Keratinocyte (primary cell): ENCODE measurements at regions not wholly inside any gene's neighbourhood (a gene's known extent, or its start where the extent isn't known, plus 50 kb on each side); places are given as distances from the start of the nearest gene placed in this dataset.

Experiments used
- DNase-seq: peaks from one replicate; pipeline ENCODE4 v3.0.0-alpha.2; 2011; ENCODE audit warnings: low read depth, missing footprints, low spot score
- FAIRE-seq: peaks from 2 replicates; lab custom pipeline; 2011; peaks lifted over from hg19 to GRCh38; lab: Jason Lieb, UNC
- H2AFZ ChIP-seq: 2 replicates; pipeline ENCODE4 v1.6.0; 2012; ENCODE audit warnings: low read length, control low read depth, inconsistent platforms; ENCODE audit not compliant: control insufficient read depth
- H3K27ac ChIP-seq: 2 replicates; pipeline ENCODE4 v1.5.1; 2011; ENCODE audit warnings: low read length; ENCODE audit not compliant: control insufficient read depth, insufficient read depth
- H3K27me3 ChIP-seq: 3 replicates; pipeline ENCODE4 v1.6.0; 2011; ENCODE audit warnings: low read length; ENCODE audit not compliant: control insufficient read depth, insufficient read depth; ENCODE audit errors: extremely low read depth
- H3K36me3 ChIP-seq, 2 experiments: 2 replicates in 1 of 2; 3 replicates in 1 of 2; pipeline ENCODE4 v1.5.1; 2011; ENCODE audit warnings: low read length in 2 of 2, mild to moderate bottlenecking in 1 of 2; ENCODE audit not compliant: control insufficient read depth in 2 of 2, insufficient read depth in 2 of 2; ENCODE audit errors: extremely low read depth in 1 of 2
- H3K4me1 ChIP-seq: 3 replicates; pipeline ENCODE4 v1.5.1; 2011; ENCODE audit warnings: low read length; ENCODE audit not compliant: control insufficient read depth, insufficient read depth; ENCODE audit errors: extremely low read depth
- H3K4me2 ChIP-seq: 3 replicates; pipeline ENCODE4 v1.6.0; 2011; ENCODE audit warnings: low read depth, low read length; ENCODE audit not compliant: control insufficient read depth, insufficient read depth; ENCODE audit errors: extremely low read depth
- H3K4me3 ChIP-seq, 3 experiments: fragments of 200-600 bp in 1 of 3; sonication (generic) in 1 of 3; 2 replicates in 2 of 3; 3 replicates in 1 of 3; pipeline ENCODE4 v1.5.1; 2011 to 2016; ENCODE audit warnings: low read length in 3 of 3, mild to moderate bottlenecking in 3 of 3, control low read depth in 2 of 3, inconsistent platforms in 1 of 3, low read depth in 1 of 3, mixed read lengths in 1 of 3, mixed run types in 1 of 3, moderate library complexity in 1 of 3; ENCODE audit not compliant: control insufficient read depth in 2 of 3, insufficient read depth in 2 of 3; ENCODE audit errors: extremely low read depth in 1 of 3
- H3K79me2 ChIP-seq: 2 replicates; pipeline ENCODE4 v1.6.0; 2012; ENCODE audit warnings: low read length; ENCODE audit not compliant: control insufficient read depth, insufficient read depth
- H3K9ac ChIP-seq: 3 replicates; pipeline ENCODE4 v1.6.0; 2011; ENCODE audit warnings: low read length; ENCODE audit not compliant: control insufficient read depth, insufficient read depth; ENCODE audit errors: extremely low read depth
- H3K9me1 ChIP-seq: 3 replicates; pipeline ENCODE4 v1.6.0; 2011; ENCODE audit warnings: low read length; ENCODE audit not compliant: control insufficient read depth, insufficient read depth; ENCODE audit errors: extremely low read depth
- H3K9me3 ChIP-seq: 2 replicates; pipeline ENCODE4 v1.5.1; 2012; ENCODE audit warnings: low read depth, low read length; ENCODE audit not compliant: control insufficient read depth
- H4K20me1 ChIP-seq: 3 replicates; pipeline ENCODE4 v1.6.0; 2011; ENCODE audit warnings: low read length; ENCODE audit not compliant: control insufficient read depth, insufficient read depth; ENCODE audit errors: extremely low read depth
- EZH2 ChIP-seq: IDR thresholded peaks from one replicate; pipeline ENCODE4 v1.6.1; 2012; ENCODE audit warnings: inconsistent platforms, mild to moderate bottlenecking, low read length, moderate library complexity
- dilution Hi-C: fragments of 300-500 bp; cut with MboI; formaldehyde crosslinking; loops from one replicate; pipeline ENCODE4 v1.7.0; 2020; ENCODE audit warnings: low sequenced_read_pairs; ENCODE audit not compliant: extremely low pct_ligation_motif_present
- TF ChIP-seq, protein P1 (sequence below), 3 experiments: IDR thresholded peaks in 1 of 3; conservative IDR thresholded peaks in 1 of 3; optimal IDR thresholded peaks in 1 of 3; 2 replicates in 2 of 3; 3 replicates in 1 of 3; pipeline versions ENCODE3 to v1.5.1; 2011; ENCODE audit warnings: low read length in 3 of 3, mild to moderate bottlenecking in 3 of 3, moderate library complexity in 2 of 3, control low read depth in 1 of 3, inconsistent platforms in 1 of 3; ENCODE audit not compliant: insufficient read depth in 2 of 3; ENCODE audit errors: extremely low read depth in 1 of 3

DNA sequence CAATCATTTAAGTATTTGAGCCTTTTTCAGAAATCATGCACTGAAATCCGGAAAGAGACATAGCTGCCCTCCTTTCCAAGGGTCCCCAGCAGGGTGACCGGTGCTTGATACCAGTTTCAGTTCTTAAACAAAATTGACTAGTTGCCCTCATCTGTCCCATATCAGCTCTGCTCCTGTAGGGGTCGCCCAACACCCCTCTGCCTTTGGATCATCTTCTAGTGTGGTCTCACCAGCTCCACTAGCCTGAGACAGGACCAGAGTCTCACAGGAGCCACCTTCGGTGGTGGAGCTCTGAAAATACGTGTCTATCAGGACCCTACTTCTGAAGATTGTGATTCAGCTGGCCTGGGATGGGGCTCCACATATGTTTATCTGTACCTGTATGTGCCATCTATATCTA is 428.2 kb downstream of the ENC1 start:
- dilution Hi-C loops: no loop called here
- Histone ChIP-seq H3K9me3 (no peaks in the 10 kb centered on the region), H2AFZ (no peak overlapping the region), H3K9me1 (no peaks in the 10 kb centered on the region), H3K27ac (no peak overlapping the region), H3K9ac (no peak overlapping the region), H3K4me2 (no peak overlapping the region), H3K4me1 (no peaks in the 10 kb centered on the region), H3K36me3 (no peaks in the 10 kb centered on the region), H3K79me2 (no peaks in the 10 kb centered on the region), H4K20me1 (no peaks in the 10 kb centered on the region), H3K4me3 (no peak overlapping the region), H3K27me3 (no peaks in the 10 kb centered on the region)
- no peak for FAIRE-seq
- TF ChIP-seq, protein P1, sequence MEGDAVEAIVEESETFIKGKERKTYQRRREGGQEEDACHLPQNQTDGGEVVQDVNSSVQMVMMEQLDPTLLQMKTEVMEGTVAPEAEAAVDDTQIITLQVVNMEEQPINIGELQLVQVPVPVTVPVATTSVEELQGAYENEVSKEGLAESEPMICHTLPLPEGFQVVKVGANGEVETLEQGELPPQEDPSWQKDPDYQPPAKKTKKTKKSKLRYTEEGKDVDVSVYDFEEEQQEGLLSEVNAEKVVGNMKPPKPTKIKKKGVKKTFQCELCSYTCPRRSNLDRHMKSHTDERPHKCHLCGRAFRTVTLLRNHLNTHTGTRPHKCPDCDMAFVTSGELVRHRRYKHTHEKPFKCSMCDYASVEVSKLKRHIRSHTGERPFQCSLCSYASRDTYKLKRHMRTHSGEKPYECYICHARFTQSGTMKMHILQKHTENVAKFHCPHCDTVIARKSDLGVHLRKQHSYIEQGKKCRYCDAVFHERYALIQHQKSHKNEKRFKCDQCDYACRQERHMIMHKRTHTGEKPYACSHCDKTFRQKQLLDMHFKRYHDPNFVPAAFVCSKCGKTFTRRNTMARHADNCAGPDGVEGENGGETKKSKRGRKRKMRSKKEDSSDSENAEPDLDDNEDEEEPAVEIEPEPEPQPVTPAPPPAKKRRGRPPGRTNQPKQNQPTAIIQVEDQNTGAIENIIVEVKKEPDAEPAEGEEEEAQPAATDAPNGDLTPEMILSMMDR (optimal IDR thresholded peaks at IDR 0.05 in 1 of 3, IDR thresholded peaks at IDR 0.05 in 1 of 3, conservative IDR thresholded peaks at IDR 0.05 in 1 of 3; ENCODE audit: extremely low read depth in 1 of 3, insufficient read depth in 2 of 3, low read length in 3 of 3): peak; percentile 47 to 70 (median 58)
- TF ChIP-seq EZH2: no peak
- no peak for DNase-seq

DNA sequence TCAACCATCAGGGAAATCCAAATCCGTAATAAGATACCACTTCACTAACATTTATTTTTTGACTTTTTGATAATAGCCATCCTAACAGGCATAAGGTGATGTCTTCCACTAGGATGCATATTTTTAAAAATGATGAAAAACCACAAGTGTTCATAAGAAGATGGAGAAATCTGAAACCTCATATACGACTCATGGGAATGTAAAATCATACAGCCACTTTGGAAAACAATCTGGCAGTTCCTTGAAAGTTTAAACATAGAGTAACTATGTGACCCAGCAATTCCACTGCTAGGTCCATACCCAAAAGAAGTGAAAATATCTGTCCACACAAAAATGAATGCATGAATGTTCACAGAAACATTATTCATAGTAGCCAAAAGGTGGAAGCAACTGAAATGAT is 431.0 kb downstream of the ENC1 start:
- dilution Hi-C loops: no loop called here
- FAIRE-seq (no peak), DNase-seq (no peak)
- peaks cover 14% of the 10 kb centered on the region for H3K4me1 ChIP-seq
- H3K79me2 ChIP-seq: no peaks in the 10 kb centered on the region
- H3K9me1 ChIP-seq: no peaks in the 10 kb centered on the region
- no peak overlapping the region for H3K4me3 ChIP-seq
- no peak overlapping the region for H3K9ac ChIP-seq
- H4K20me1 ChIP-seq: no peaks in the 10 kb centered on the region
- H3K9me3 ChIP-seq: no peaks in the 10 kb centered on the region
- no peak overlapping the region for H2AFZ ChIP-seq
- H3K27ac ChIP-seq: no peak overlapping the region
- H3K4me2 ChIP-seq: no peak overlapping the region
- no peaks in the 10 kb centered on the region for H3K36me3 ChIP-seq
- H3K27me3 ChIP-seq: no peaks in the 10 kb centered on the region
- TF ChIP-seq, protein P1 (optimal IDR thresholded peaks at IDR 0.05 in 1 of 3, IDR thresholded peaks at IDR 0.05 in 1 of 3, conservative IDR thresholded peaks at IDR 0.05 in 1 of 3; ENCODE audit: extremely low read depth in 1 of 3, insufficient read depth in 2 of 3, low read length in 3 of 3): no peak
- TF ChIP-seq EZH2: no peak
